GM06990 (cell line): ENCODE measurements at regions not wholly inside any gene's neighbourhood (a gene's known extent, or its start where the extent isn't known, plus 50 kb on each side); places are given as distances from the start of the nearest gene placed in this dataset.

Experiments
- DNase-seq: peaks from one replicate; pipeline ENCODE4 v3.0.0-alpha.2; 2011; ENCODE audit not compliant: insufficient read length; ENCODE audit errors: extremely low read depth
- H3K27me3 ChIP-seq: replicated peaks from 2 replicates; pipeline ENCODE4 v1.6.0; 2011; ENCODE audit warnings: low read length; ENCODE audit not compliant: control insufficient read depth, insufficient read depth
- H3K36me3 ChIP-seq: 2 replicates; pipeline ENCODE4 v1.5.1; 2011; ENCODE audit warnings: low read length; ENCODE audit not compliant: control insufficient read depth, insufficient read depth
- H3K4me3 ChIP-seq: replicated peaks from 2 replicates; pipeline ENCODE4 v1.5.1; 2011; ENCODE audit warnings: low read depth, mild to moderate bottlenecking, control low read depth, low read length
- CTCF ChIP-seq: IDR thresholded peaks from 2 replicates; pipeline ENCODE4 v1.5.1; 2011; ENCODE audit warnings: low read length, control low read depth, mild to moderate bottlenecking, inconsistent platforms; ENCODE audit not compliant: insufficient read depth, poor library complexity, severe bottlenecking

- Histone ChIP-seq H3K36me3 (no peaks in the 10 kb centered on the region), H3K27me3 (no peaks in the 10 kb centered on the region; the same call in 1 of the 2 replicates), H3K4me3 (no peak overlapping the region)
- DNase-seq = no peak
- TF ChIP-seq CTCF = peak; percentile 12
These were observed 395.0 kb upstream of the SMARCA2 start for GRCh38 chr9:1619915-1620710.

- Histone ChIP-seq H3K36me3 (no peaks in the 10 kb centered on the region), H3K27me3 (no peaks in the 10 kb centered on the region; the same call in 1 of the 2 replicates), H3K4me3 (no peak overlapping the region)
- no peak for DNase-seq
- TF ChIP-seq CTCF = no peak
These were observed 377.7 kb upstream of the SMARCA2 start for GRCh38 chr9:1637401-1637800.

GRCh38 chr9:1639166-1639565, 376.0 kb upstream of the SMARCA2 start:
- DNase-seq = no peak
- Histone ChIP-seq H3K36me3 (no peaks in the 10 kb centered on the region), H3K4me3 (no peak overlapping the region), H3K27me3 (no peaks in the 10 kb centered on the region; the same call in 1 of the 2 replicates)
- no peak for TF ChIP-seq CTCF

- DNase-seq = no peak
- no peak for TF ChIP-seq CTCF
These were observed 367.4 kb upstream of the SMARCA2 start for GRCh38 chr9:1647776-1648175.

GRCh38 chr9:1653282-1653681, 361.9 kb upstream of the SMARCA2 start:
- no peak overlapping the region for H3K4me3 ChIP-seq
- H3K27me3 ChIP-seq = no peaks in the 10 kb centered on the region
- no peaks in the 10 kb centered on the region for H3K36me3 ChIP-seq
- DNase-seq = no peak
- no peak for TF ChIP-seq CTCF

More at GRCh38 chr9:1647776-1648175, 367.4 kb upstream of the SMARCA2 start:
- Histone ChIP-seq H3K4me3 (no peak overlapping the region), H3K36me3 (no peaks in the 10 kb centered on the region), H3K27me3 (no peaks in the 10 kb centered on the region)
